ENCODE measurements at regions not wholly inside any gene's neighbourhood (a gene's known extent, or its start where the extent isn't known, plus 50 kb on each side); places are given as distances from the start of the nearest gene placed in this dataset.

DNA sequence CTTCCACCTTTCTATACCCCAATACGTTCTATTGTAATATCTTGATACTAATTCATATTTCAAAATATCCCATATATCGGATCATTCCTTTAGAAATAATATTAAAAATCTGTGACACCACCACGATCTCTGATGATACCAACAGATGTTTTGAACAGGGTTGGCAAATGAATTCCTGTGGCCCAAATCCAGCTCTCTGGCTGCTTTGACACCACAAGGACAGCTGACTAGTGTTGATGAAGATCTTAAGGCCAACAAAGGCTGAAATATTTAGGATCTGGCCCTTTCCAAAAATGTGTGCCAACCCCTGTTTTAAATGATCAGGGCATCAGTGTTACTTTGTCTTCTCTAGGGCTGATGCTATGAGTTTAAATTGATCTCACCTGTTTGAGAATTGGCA is 380.7 kb upstream of the PFKP start:
- Histone ChIP-seq H2BK12ac (ENCODE audit: insufficient read length, low read depth, low read length) (no peak overlapping the region), H2BK20ac (ENCODE audit: low read depth, low read length, poor library complexity, severe bottlenecking) (no peak overlapping the region), H2BK120ac (ENCODE audit: low read depth, low read length, poor library complexity, severe bottlenecking) (no peak overlapping the region), H4K5ac (ENCODE audit: insufficient read length, low read depth, low read length) (no peak overlapping the region), H3K56ac (ENCODE audit: insufficient read length, low read depth, low read length) (no peak overlapping the region), H3T11ph (ENCODE audit: low read length) (no peak overlapping the region), H4K91ac (ENCODE audit: insufficient read length, low read depth, low read length) (no peak overlapping the region), H3K27me3 (ENCODE audit: insufficient read depth, low read length) (no peaks in the 10 kb centered on the region), H3K4me1 (ENCODE audit: insufficient read depth, low read length) (no peaks in the 10 kb centered on the region), H3K9me3 (ENCODE audit: control insufficient read depth, low read depth, low read length) (no peaks in the 10 kb centered on the region), H2AFZ (ENCODE audit: low read length) (no peak overlapping the region), H2AK5ac (ENCODE audit: insufficient read length, low read length) (no peak overlapping the region), H3K4me2 (ENCODE audit: insufficient read depth, insufficient read length, low read length) (no peak overlapping the region), H3K23me2 (ENCODE audit: insufficient read length, low read depth, low read length, poor library complexity, severe bottlenecking) (no peaks in the 10 kb centered on the region), H4K20me1 (ENCODE audit: control insufficient read depth, insufficient read depth, insufficient read length) (no peaks in the 10 kb centered on the region), H4K8ac (replicated peaks; ENCODE audit: insufficient read length, low read depth, low read length) (no peak overlapping the region), H3K18ac (ENCODE audit: insufficient read length, low read depth, low read length) (no peak overlapping the region), H3K23ac (ENCODE audit: insufficient read length, low read depth, low read length) (no peak overlapping the region), H3K79me1 (ENCODE audit: insufficient read depth, low read depth, low read length, poor library complexity, severe bottlenecking) (no peaks in the 10 kb centered on the region), H3K14ac (ENCODE audit: insufficient read depth, low read length) (no peak overlapping the region), H2BK15ac (ENCODE audit: low read depth, low read length) (no peak overlapping the region), H2BK5ac (ENCODE audit: insufficient read length, low read length) (no peak overlapping the region), H3K4ac (ENCODE audit: low read depth, low read length) (no peak overlapping the region), H3K79me2 (ENCODE audit: insufficient read depth, low read length) (no peaks in the 10 kb centered on the region), H3K27ac (ENCODE audit: insufficient read length, low read depth, low read length) (no peak overlapping the region), H3K9ac (ENCODE audit: extremely low read depth, insufficient read length, low read length) (no peak overlapping the region)
- Mint-ChIP-seq H3K4me1 (no peaks in the 10 kb centered on the region), H3K36me3 (ENCODE audit: insufficient read depth in 1 of 3, low read depth in 3 of 3) (no peaks in the 10 kb centered on the region; a peak in 1 of 7 replicates), H3K27me3 (ENCODE audit: low read depth) (no peaks in the 10 kb centered on the region), H3K9me3 (no peaks in the 10 kb centered on the region; a peak in 1 of 5 replicates), H3K4me3 (no peak overlapping the region), H3K27ac (no peak overlapping the region)
- 100% methylated on average over 2 of the region's 3 CpGs for WGBS (ENCODE audit: extremely low coverage, insufficient read length, low lambda C conversion rate)
- DNase-seq, result no peak
- TF ChIP-seq, protein P1, sequence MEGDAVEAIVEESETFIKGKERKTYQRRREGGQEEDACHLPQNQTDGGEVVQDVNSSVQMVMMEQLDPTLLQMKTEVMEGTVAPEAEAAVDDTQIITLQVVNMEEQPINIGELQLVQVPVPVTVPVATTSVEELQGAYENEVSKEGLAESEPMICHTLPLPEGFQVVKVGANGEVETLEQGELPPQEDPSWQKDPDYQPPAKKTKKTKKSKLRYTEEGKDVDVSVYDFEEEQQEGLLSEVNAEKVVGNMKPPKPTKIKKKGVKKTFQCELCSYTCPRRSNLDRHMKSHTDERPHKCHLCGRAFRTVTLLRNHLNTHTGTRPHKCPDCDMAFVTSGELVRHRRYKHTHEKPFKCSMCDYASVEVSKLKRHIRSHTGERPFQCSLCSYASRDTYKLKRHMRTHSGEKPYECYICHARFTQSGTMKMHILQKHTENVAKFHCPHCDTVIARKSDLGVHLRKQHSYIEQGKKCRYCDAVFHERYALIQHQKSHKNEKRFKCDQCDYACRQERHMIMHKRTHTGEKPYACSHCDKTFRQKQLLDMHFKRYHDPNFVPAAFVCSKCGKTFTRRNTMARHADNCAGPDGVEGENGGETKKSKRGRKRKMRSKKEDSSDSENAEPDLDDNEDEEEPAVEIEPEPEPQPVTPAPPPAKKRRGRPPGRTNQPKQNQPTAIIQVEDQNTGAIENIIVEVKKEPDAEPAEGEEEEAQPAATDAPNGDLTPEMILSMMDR (conservative IDR thresholded peaks at IDR 0.05), result no peak
